HCT116 (cell line): ENCODE measurements at regions not wholly inside any gene's neighbourhood (a gene's known extent, or its start where the extent isn't known, plus 50 kb on each side); places are given as distances from the start of the nearest gene placed in this dataset.

Experiments used
- ATAC-seq: fragments of 200-7000 bp; cut with Tn5 transposase; 2 replicates; pipeline ENCODE4 v1.9.1; 2020; ENCODE audit warnings: mild to moderate bottlenecking, moderate library complexity
- BruUV-seq: library from RNA; stranded (reverse); fragments of 400-500 nt; replicated peaks from 2 replicates; lab custom pipeline; 2021; lab: Mats Ljungman, UMichigan
- CTCF ChIA-PET: fragments of 300-600 bp; sonication (Branson Sonifier 250); formaldehyde crosslinking; loops from one replicate; lab custom pipeline; 2021; ENCODE audit warnings: antibody characterized with exemption; lab: Charles Lee
- POLR2A ChIA-PET: fragments of 300-600, 350-600 bp; sonication (Branson Sonifier 250); formaldehyde crosslinking; loops from one replicate; lab custom pipeline; 2021; ENCODE audit warnings: antibody characterized with exemption; lab: Charles Lee
- RAD21 ChIA-PET, 2 experiments: fragments of 300-600 bp; sonication (Branson Sonifier 250); formaldehyde crosslinking; loops; one replicate each; lab custom pipeline; 2023; ENCODE audit warnings: low total read pairs in 2 of 2; ENCODE audit not compliant: uncharacterized antibody in 2 of 2, unreplicated experiment in 2 of 2, low non-redundant PET in 1 of 2; lab: Charles Lee
- DNase-seq: peaks from one replicate; pipeline ENCODE4 v3.0.0-alpha.2; 2010; ENCODE audit warnings: low read depth, low spot score
- H2AFZ ChIP-seq: fragments of 200-600 bp; shearing (Covaris generic), sonication (generic); 2 replicates; pipeline ENCODE4 v1.6.1; 2017; ENCODE audit warnings: low read depth, mixed run types, mixed read lengths, antibody characterized with exemption, low read length; ENCODE audit not compliant: poor library complexity, severe bottlenecking
- H3K27ac ChIP-seq: 2 replicates; pipeline ENCODE4 v1.5.1; 2012; ENCODE audit warnings: low read depth, low read length
- H3K27me3 ChIP-seq: fragments of 200-600 bp; sonication (generic); 2 replicates; pipeline ENCODE4 v1.6.1; 2016; ENCODE audit warnings: mixed run types, low read length, mixed read lengths; ENCODE audit not compliant: insufficient read depth
- H3K36me3 ChIP-seq, 2 experiments: fragments of 200-500 bp in 1 of 2; fragments of 200-600 bp in 1 of 2; sonication (Bioruptor generic) in 1 of 2; sonication (generic) in 1 of 2; 2 replicates each; pipeline versions ENCODE4 v1.5.1 to v1.6.1; 2014 to 2016; ENCODE audit warnings: low read length in 2 of 2, inconsistent platforms in 1 of 2, mixed read lengths in 1 of 2, mixed run types in 1 of 2; ENCODE audit not compliant: insufficient read depth in 2 of 2, control insufficient read depth in 1 of 2
- H3K4me1 ChIP-seq, 2 experiments: fragments of 200-600 bp in 1 of 2; sonication (generic) in 1 of 2; 2 replicates each; pipeline versions ENCODE4 v1.5.1 to v1.6.1; 2012 to 2017; ENCODE audit warnings: low read length in 2 of 2, inconsistent platforms in 1 of 2, mild to moderate bottlenecking in 1 of 2, mixed read lengths in 1 of 2, mixed run types in 1 of 2, moderate library complexity in 1 of 2; ENCODE audit not compliant: insufficient read depth in 2 of 2, control insufficient read depth in 1 of 2
- H3K4me2 ChIP-seq: fragments of 200-600 bp; sonication (generic); 2 replicates; pipeline ENCODE4 v1.6.1; 2017; ENCODE audit warnings: mixed run types, low read length, mixed read lengths
- H3K4me3 ChIP-seq, 2 experiments: fragments of 200-600 bp in 1 of 2; sonication (generic) in 1 of 2; replicated peaks in 1 of 2; 2 replicates each; pipeline ENCODE4 v1.5.1; 2011 to 2016; ENCODE audit warnings: low read length in 2 of 2, control low read depth in 1 of 2, low read depth in 1 of 2, mild to moderate bottlenecking in 1 of 2, mixed read lengths in 1 of 2, mixed run types in 1 of 2
- H3K79me2 ChIP-seq: fragments of 200-600 bp; sonication (generic); 2 replicates; pipeline ENCODE4 v1.6.1; 2017; ENCODE audit warnings: mild to moderate bottlenecking, mixed run types, low read length, moderate library complexity, mixed read lengths; ENCODE audit not compliant: insufficient read depth
- H3K9ac ChIP-seq: fragments of 200-600 bp; sonication (generic); 2 replicates; pipeline ENCODE4 v1.6.1; 2016; ENCODE audit warnings: low read length, mixed read lengths
- H3K9me2 ChIP-seq: fragments of 200-600 bp; sonication (generic), shearing (Covaris generic); 2 replicates; pipeline ENCODE4 v1.6.1; 2017; ENCODE audit warnings: mixed run types, mild to moderate bottlenecking, moderate library complexity; ENCODE audit not compliant: insufficient read depth
- H3K9me3 ChIP-seq, 2 experiments: fragments of 200-500 bp in 1 of 2; fragments of 200-600 bp in 1 of 2; sonication (Bioruptor generic) in 1 of 2; sonication (generic) in 1 of 2; 2 replicates each; pipeline ENCODE4 v1.6.1; 2014 to 2017; ENCODE audit warnings: low read length in 2 of 2, mixed read lengths in 2 of 2, inconsistent platforms in 1 of 2, low read depth in 1 of 2, mild to moderate bottlenecking in 1 of 2, mixed run types in 1 of 2, moderate library complexity in 1 of 2; ENCODE audit not compliant: control insufficient read depth in 1 of 2, insufficient read depth in 1 of 2
- H4K20me1 ChIP-seq: fragments of 200-600 bp; sonication (generic), shearing (Covaris generic); 2 replicates; pipeline ENCODE4 v1.6.1; 2017; ENCODE audit warnings: mixed run types, mild to moderate bottlenecking, moderate library complexity; ENCODE audit not compliant: insufficient read depth
- CBX3 ChIP-seq: IDR thresholded peaks from 2 replicates; pipeline ENCODE4 v1.6.1; 2012; ENCODE audit warnings: low read depth
- CEBPB ChIP-seq: IDR thresholded peaks from 2 replicates; pipeline ENCODE4 v1.6.1; 2012; ENCODE audit warnings: low read depth
- ELF1 ChIP-seq: IDR thresholded peaks from 2 replicates; pipeline ENCODE4 v1.6.1; 2012; ENCODE audit warnings: low read depth, borderline replicate concordance
- EZH2 ChIP-seq: fragments of 200-600 bp; sonication (generic); IDR thresholded peaks from 2 replicates; pipeline ENCODE4 v1.6.1; 2017; ENCODE audit warnings: antibody characterized with exemption, mixed run types
- EZH2phosphoT487 ChIP-seq: fragments of 200-600 bp; IDR thresholded peaks from 2 replicates; pipeline ENCODE4 v1.6.1; 2018; ENCODE audit warnings: antibody characterized with exemption, borderline replicate concordance
- FOSL1 ChIP-seq: IDR thresholded peaks from 2 replicates; pipeline ENCODE4 v1.6.1; 2012; ENCODE audit warnings: low read depth
- POLR2A ChIP-seq: IDR thresholded peaks from 2 replicates; pipeline ENCODE4 v1.7.0; 2011; ENCODE audit warnings: borderline replicate concordance; ENCODE audit not compliant: insufficient read depth, insufficient read length; ENCODE audit errors: extremely low read depth
- POLR2AphosphoS5 ChIP-seq: IDR thresholded peaks from 2 replicates; pipeline ENCODE4 v1.6.1; 2011; ENCODE audit warnings: mild to moderate bottlenecking, low read depth, low read length, moderate library complexity
- RAD21 ChIP-seq: IDR thresholded peaks from 2 replicates; pipeline ENCODE4 v1.6.1; 2012; ENCODE audit warnings: low read depth, mild to moderate bottlenecking
- SIN3A ChIP-seq: IDR thresholded peaks from 2 replicates; pipeline ENCODE4 v1.6.1; 2012; ENCODE audit warnings: low read depth
- SRF ChIP-seq: IDR thresholded peaks from 2 replicates; pipeline ENCODE4 v1.6.1; 2012; ENCODE audit warnings: low read depth
- YY1 ChIP-seq: IDR thresholded peaks from 2 replicates; pipeline ENCODE4 v1.6.1; 2011; ENCODE audit warnings: low read length, low read depth, moderate library complexity, mild to moderate bottlenecking; ENCODE audit not compliant: insufficient replicate concordance; ENCODE audit errors: extremely low read depth
- ZNF274 ChIP-seq: fragments of 200-500 bp; sonication (Bioruptor generic); IDR thresholded peaks from 2 replicates; pipeline ENCODE4 v1.6.1; 2014; ENCODE audit warnings: mild to moderate bottlenecking, low read depth, low read length, inconsistent platforms
- intact Hi-C: fragments of 100-400 bp; cut with micrococcal nuclease; formaldehyde crosslinking; loops from 2 replicates; pipeline ENCODE4 v1.10.0; 2022
- TF ChIP-seq, protein P1 (sequence below): IDR thresholded peaks from 2 replicates; pipeline ENCODE4 v1.6.1; 2012; ENCODE audit warnings: low read depth
- TF ChIP-seq, protein P2 (sequence below), 3 experiments: fragments of 200-600 bp in 1 of 3; sonication (generic) in 1 of 3; IDR thresholded peaks in 2 of 3; conservative IDR thresholded peaks in 1 of 3; 2 replicates each; pipeline ENCODE4 v1.5.1; 2012 to 2017; ENCODE audit warnings: low read depth in 2 of 3, low read length in 2 of 3, antibody characterized with exemption in 1 of 3, borderline replicate concordance in 1 of 3, control low read depth in 1 of 3, mild to moderate bottlenecking in 1 of 3, mixed read lengths in 1 of 3, mixed run types in 1 of 3, moderate library complexity in 1 of 3; ENCODE audit not compliant: insufficient read depth in 1 of 3
- TF ChIP-seq, protein P3 (sequence below): IDR thresholded peaks from 2 replicates; pipeline ENCODE4 v1.6.1; 2012

DNA sequence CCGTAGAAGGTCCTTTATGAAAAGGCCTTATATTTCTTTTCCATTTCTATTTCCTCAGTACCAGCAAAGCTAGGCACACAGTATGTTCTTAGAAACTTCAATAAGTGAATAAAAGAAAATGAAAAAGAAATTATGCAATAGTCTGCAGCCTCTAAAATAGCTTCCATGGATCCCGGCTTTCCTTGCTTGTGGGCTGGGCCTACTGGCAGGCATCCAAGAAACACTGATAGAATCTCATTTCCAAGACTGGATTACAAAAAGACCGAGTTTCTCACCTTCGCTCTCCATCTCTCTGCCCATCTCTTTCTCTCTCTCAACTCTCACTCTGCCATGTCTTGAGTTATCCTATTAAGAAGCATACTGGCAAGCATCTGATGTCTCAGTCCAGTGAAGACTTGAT is 187.5 kb upstream of the FKBP1C start:
- TF ChIP-seq CBX3 (no peak), EZH2 (no peak), FOSL1 (no peak), POLR2AphosphoS5 (no peak), SIN3A (no peak), ZNF274 (no peak), EZH2phosphoT487 (no peak), ELF1 (no peak), CEBPB (no peak), YY1 (no peak), RAD21 (no peak), SRF (no peak), POLR2A (no peak)
- TF ChIP-seq, protein P1, sequence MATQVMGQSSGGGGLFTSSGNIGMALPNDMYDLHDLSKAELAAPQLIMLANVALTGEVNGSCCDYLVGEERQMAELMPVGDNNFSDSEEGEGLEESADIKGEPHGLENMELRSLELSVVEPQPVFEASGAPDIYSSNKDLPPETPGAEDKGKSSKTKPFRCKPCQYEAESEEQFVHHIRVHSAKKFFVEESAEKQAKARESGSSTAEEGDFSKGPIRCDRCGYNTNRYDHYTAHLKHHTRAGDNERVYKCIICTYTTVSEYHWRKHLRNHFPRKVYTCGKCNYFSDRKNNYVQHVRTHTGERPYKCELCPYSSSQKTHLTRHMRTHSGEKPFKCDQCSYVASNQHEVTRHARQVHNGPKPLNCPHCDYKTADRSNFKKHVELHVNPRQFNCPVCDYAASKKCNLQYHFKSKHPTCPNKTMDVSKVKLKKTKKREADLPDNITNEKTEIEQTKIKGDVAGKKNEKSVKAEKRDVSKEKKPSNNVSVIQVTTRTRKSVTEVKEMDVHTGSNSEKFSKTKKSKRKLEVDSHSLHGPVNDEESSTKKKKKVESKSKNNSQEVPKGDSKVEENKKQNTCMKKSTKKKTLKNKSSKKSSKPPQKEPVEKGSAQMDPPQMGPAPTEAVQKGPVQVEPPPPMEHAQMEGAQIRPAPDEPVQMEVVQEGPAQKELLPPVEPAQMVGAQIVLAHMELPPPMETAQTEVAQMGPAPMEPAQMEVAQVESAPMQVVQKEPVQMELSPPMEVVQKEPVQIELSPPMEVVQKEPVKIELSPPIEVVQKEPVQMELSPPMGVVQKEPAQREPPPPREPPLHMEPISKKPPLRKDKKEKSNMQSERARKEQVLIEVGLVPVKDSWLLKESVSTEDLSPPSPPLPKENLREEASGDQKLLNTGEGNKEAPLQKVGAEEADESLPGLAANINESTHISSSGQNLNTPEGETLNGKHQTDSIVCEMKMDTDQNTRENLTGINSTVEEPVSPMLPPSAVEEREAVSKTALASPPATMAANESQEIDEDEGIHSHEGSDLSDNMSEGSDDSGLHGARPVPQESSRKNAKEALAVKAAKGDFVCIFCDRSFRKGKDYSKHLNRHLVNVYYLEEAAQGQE = no peak
- TF ChIP-seq, protein P2, sequence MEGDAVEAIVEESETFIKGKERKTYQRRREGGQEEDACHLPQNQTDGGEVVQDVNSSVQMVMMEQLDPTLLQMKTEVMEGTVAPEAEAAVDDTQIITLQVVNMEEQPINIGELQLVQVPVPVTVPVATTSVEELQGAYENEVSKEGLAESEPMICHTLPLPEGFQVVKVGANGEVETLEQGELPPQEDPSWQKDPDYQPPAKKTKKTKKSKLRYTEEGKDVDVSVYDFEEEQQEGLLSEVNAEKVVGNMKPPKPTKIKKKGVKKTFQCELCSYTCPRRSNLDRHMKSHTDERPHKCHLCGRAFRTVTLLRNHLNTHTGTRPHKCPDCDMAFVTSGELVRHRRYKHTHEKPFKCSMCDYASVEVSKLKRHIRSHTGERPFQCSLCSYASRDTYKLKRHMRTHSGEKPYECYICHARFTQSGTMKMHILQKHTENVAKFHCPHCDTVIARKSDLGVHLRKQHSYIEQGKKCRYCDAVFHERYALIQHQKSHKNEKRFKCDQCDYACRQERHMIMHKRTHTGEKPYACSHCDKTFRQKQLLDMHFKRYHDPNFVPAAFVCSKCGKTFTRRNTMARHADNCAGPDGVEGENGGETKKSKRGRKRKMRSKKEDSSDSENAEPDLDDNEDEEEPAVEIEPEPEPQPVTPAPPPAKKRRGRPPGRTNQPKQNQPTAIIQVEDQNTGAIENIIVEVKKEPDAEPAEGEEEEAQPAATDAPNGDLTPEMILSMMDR (IDR thresholded peaks at IDR 0.05 in 2 of 3, conservative IDR thresholded peaks at IDR 0.05 in 1 of 3; ENCODE audit: borderline replicate concordance in 1 of 3, insufficient read depth in 1 of 3, low read depth in 2 of 3, low read length in 2 of 3) = no peak
- TF ChIP-seq, protein P3, sequence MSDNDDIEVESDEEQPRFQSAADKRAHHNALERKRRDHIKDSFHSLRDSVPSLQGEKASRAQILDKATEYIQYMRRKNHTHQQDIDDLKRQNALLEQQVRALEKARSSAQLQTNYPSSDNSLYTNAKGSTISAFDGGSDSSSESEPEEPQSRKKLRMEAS = no peak
- TF ChIP-seq, all 23 proteins: peak for 0
- 0 out of 4 replicates have a peak, but pooled peaks cover 0 to 4% of the 10 kb centered on the region in 2 experiments for H3K9me3 ChIP-seq
- no peak overlapping the region for H3K4me3 ChIP-seq
- ChIA-PET CTCF (no interaction called here), RAD21 (no interaction called here), POLR2A (no interaction called here)
- H3K79me2 ChIP-seq = no peaks in the 10 kb centered on the region
- no peak overlapping the region for H3K4me2 ChIP-seq
- no peak overlapping the region for H3K9ac ChIP-seq
- ATAC-seq (no peak), DNase-seq (no peak)
- H4K20me1 ChIP-seq = no peaks in the 10 kb centered on the region
- H3K9me2 ChIP-seq = no peaks in the 10 kb centered on the region
- no peak overlapping the region for H2AFZ ChIP-seq
- intact Hi-C loops = no loop called here
- H3K4me1 ChIP-seq = no peaks in the 10 kb centered on the region
- H3K36me3 ChIP-seq = no peaks in the 10 kb centered on the region
- no peaks in the 10 kb centered on the region for H3K27me3 ChIP-seq
- no peak overlapping the region for H3K27ac ChIP-seq
- no TSS peak for BruUV-seq
